ENCODE measurements at regions not wholly inside any gene's neighbourhood (a gene's known extent, or its start where the extent isn't known, plus 50 kb on each side); places are given as distances from the start of the nearest gene placed in this dataset.

DNA sequence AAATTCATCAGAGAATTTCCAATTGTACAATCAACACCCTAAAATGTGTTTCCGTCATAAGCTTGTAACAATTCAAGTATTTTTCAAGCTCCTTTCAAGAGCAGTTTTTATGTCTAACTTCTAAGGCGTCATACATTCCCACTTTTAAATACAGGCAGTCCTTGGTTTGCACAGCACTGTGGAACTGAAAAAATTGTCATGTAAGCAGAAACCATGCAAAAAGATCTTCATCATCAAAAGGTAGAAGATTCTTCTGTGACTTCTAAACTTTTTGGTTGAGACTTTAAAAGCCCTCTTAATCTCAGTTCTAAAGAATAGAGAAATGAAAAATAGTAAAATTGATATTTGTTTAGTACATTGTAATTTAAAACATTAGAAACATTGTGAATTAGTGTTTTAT is 315.6 kb downstream of the TPBG start:
- DNase-seq (ENCODE audit: low read depth) = no peak
- TF ChIP-seq, protein P1, sequence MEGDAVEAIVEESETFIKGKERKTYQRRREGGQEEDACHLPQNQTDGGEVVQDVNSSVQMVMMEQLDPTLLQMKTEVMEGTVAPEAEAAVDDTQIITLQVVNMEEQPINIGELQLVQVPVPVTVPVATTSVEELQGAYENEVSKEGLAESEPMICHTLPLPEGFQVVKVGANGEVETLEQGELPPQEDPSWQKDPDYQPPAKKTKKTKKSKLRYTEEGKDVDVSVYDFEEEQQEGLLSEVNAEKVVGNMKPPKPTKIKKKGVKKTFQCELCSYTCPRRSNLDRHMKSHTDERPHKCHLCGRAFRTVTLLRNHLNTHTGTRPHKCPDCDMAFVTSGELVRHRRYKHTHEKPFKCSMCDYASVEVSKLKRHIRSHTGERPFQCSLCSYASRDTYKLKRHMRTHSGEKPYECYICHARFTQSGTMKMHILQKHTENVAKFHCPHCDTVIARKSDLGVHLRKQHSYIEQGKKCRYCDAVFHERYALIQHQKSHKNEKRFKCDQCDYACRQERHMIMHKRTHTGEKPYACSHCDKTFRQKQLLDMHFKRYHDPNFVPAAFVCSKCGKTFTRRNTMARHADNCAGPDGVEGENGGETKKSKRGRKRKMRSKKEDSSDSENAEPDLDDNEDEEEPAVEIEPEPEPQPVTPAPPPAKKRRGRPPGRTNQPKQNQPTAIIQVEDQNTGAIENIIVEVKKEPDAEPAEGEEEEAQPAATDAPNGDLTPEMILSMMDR (IDR thresholded peaks at IDR 0.05; ENCODE audit: insufficient read depth, low read length) = no peak
- H3K4me3 ChIP-seq (ENCODE audit: low read depth, low read length) = no peak overlapping the region

DNA sequence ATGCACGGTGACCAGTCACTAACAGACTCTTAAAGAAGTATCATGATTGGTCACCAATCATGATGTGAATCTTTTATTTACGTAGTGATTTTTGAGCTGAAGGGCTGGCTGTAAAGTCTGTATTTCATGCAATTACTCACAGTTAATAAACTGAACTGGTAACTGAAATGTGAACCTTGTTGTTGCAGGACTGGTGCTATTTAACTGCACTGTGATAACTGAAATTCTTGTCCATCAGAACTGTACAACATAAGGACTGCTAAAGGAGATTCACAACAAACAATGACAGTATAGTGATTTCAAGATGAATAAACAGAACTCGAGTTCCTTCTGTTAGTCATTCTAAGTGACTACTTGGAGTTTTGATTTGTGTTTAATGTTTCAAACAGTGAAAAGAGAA is 316.6 kb downstream of the TPBG start:
- DNase-seq (ENCODE audit: low read depth) = no peak
- TF ChIP-seq, protein P1 (IDR thresholded peaks at IDR 0.05; ENCODE audit: insufficient read depth, low read length) = no peak
- no peak overlapping the region for H3K4me3 ChIP-seq (ENCODE audit: low read depth, low read length)

DNA sequence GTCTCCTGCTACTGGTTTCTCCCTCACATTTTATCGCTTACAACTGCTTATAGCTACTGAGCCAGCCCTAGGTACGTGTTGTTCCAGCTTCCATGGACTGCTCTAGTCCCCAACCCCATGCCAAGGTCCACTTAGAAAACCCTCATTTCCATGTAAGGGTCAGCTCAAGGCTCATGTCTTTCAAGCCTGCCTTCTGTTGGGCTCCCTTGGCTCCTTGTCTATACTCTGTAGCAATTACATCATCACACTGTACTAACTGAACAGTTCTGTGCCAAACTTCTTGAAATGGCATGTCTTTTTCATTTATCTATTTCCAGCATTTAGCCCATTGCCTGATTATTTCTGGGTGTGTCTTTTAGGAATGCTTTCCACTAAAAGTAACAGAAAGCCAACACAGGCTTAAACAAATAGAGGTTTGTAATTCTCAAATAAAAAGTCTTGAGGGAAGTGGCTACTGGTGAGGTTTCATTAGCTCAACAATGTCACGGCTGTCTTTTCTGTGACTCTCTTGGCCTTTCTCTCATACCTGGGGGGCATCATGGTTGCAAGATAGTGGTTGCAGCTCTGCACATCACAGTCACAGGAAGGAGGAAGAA is 317.6 kb downstream of the TPBG start:
- no peak overlapping the region for H3K4me3 ChIP-seq (ENCODE audit: low read depth, low read length)
- DNase-seq (ENCODE audit: low read depth) = peak; percentile 4
- TF ChIP-seq, protein P1 (IDR thresholded peaks at IDR 0.05; ENCODE audit: insufficient read depth, low read length) = no peak

DNA sequence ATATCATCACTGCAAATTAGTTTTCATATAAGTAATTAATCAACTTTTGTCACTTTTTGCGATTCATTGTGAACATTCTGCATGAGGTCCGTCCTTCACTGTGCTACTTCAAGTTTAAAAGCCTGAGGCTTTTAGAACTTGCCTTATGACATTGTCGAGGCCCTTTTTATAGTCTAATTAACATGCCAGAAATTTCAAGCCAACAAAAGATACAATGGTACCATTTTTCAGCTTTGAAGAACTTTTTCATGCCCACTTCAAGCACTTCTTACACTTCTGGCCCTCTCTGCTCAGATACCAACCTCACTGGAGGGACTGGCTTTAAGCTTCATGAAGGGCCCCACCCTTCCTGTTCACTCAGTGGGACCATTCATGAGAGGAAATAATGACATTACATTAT is 323.1 kb downstream of the TPBG start:
- DNase-seq (ENCODE audit: low read depth) = no peak
- no peak overlapping the region for H3K4me3 ChIP-seq (ENCODE audit: low read depth, low read length)
- TF ChIP-seq, protein P1 (IDR thresholded peaks at IDR 0.05; ENCODE audit: insufficient read depth, low read length) = no peak

DNA sequence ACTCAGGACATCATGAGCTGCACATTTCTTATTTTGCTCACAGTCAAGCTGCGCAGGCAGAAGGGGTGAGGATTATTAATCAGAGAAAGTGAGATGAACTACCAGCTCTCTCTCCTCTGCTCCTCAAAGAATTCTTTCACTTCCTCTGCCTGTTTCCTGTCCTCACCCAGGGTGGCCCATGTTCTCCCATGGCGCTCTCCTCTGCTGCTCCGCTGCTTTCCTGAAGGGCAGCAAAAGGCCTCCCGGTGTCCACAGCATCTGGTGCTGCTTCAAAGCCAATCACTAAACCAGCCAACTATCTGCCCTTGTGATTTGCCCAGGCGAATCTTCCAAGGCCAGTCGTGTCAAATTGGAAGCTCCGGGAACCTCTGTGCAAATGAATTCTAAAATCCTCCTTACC is 324.2 kb downstream of the TPBG start:
- no peak overlapping the region for H3K4me3 ChIP-seq (ENCODE audit: low read depth, low read length)
- TF ChIP-seq, protein P1 (IDR thresholded peaks at IDR 0.05; ENCODE audit: insufficient read depth, low read length) = no peak
- no peak for DNase-seq (ENCODE audit: low read depth)

DNA sequence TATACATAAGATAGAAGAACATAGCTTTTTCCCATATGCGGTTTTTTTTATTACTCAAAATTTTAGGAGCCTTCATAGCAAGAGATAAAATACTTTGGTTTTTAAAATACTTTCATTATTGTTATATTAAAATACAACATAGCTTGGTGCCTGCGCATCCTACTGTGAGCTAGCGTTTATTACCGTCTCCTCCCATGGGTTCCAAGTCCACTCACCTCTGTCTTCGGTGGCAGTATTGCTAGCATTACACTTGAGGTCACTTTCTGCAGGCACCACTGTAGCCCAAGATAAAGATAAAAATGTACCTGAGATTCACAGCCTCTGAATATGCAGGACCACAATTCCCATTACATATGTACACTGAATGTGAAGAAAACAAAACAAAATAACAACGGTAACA is 326.7 kb downstream of the TPBG start:
- TF ChIP-seq, protein P1 (IDR thresholded peaks at IDR 0.05; ENCODE audit: insufficient read depth, low read length) = no peak
- DNase-seq (ENCODE audit: low read depth) = no peak
- no peak overlapping the region for H3K4me3 ChIP-seq (ENCODE audit: low read depth, low read length)

DNA sequence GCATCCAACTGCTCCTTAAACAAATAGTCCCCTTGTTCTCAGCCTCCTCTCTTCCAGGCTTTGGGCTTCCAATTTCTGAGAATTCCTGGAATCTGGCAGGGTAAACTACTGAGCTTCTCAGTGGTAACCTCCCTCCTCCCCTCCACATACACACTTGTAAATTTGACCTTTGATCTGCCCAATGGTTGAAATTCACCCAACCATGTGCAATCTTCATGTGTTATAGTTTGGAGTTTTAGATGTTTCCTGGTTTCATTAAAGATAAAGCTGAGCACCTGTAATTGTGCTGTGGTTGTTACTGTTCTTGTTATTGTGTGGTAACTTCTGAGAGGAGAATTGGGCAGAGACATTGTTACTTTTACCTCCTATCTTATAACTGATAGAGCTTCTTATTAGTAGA is 328.4 kb downstream of the TPBG start:
- TF ChIP-seq, protein P1 (IDR thresholded peaks at IDR 0.05; ENCODE audit: insufficient read depth, low read length) = no peak
- H3K4me3 ChIP-seq (ENCODE audit: low read depth, low read length) = no peak overlapping the region
- DNase-seq (ENCODE audit: low read depth) = no peak
